ENCODE measurements at regions not wholly inside any gene's neighbourhood (a gene's known extent, or its start where the extent isn't known, plus 50 kb on each side); places are given as distances from the start of the nearest gene placed in this dataset.

- Histone ChIP-seq H3K27me3 (no peaks in the 10 kb centered on the region), H3K27ac (no peak overlapping the region), H3K4me1 (no peaks in the 10 kb centered on the region), H3K36me3 (no peaks in the 10 kb centered on the region), H3K4me3 (no peak overlapping the region), H3K9me3 (no peaks in the 10 kb centered on the region)
- ATAC-seq (no peak), DNase-seq (no peak), FAIRE-seq (no peak)
- intact Hi-C loops (cut with DNase I), result no loop called here
- no peak for TF ChIP-seq CTCF (IDR thresholded peaks at IDR 0.05)
Measured at GRCh38 chr14:86639666-86640065, 1109.7 kb downstream of the FLRT2 start.

DNA sequence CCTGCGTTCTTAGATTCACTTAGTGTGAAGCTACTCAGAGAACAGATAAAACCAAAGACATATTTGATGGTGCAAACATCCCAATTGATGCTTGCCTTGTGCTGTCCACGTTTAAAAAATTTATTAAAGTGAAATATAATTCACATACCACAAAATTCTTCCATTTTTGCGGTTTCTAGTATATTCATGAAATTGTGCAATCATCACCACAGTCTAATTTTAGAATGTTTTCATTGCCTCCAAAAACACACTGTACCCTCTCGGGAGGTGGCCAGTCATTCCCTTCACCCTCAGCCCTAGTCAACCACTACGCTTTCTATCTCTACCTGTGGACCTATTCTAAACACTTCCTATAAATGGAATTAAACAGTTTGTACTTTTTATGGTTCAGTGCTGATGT lies 1109.2 kb downstream of the FLRT2 start:
- intact Hi-C loops (cut with DNase I), result no loop called here
- Histone ChIP-seq H3K4me3 (no peak overlapping the region), H3K9me3 (no peaks in the 10 kb centered on the region), H3K27ac (no peak overlapping the region), H3K36me3 (no peaks in the 10 kb centered on the region), H3K27me3 (no peaks in the 10 kb centered on the region), H3K4me1 (no peaks in the 10 kb centered on the region)
- TF ChIP-seq CTCF (IDR thresholded peaks at IDR 0.05), result no peak
- DNase-seq (no peak), ATAC-seq (no peak), FAIRE-seq (no peak)
- 85 to 91% methylated on average over 5 of the region's 5 CpGs for WGBS, 2 donors

DNA sequence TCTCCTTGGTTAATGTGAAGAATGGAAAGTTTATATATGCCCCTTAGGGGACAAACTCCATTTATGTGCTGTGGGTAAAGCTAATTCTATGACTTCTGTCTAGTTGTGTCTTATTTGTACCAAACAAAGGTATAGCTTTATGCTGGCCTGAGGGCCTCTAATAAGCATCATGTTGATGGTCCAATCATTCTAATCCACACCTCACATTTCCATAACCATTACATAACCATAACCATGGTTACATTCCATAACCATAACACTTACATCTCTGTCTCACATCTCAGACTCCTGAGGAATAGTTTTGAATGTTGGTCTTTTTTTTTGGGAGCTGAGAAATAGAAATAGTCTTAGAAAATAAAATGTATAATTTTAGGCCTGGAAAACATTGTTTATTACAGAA lies 1097.1 kb downstream of the FLRT2 start:
- DNase-seq (no peak), FAIRE-seq (no peak), ATAC-seq (no peak)
- no peak overlapping the region for H3K4me3 ChIP-seq
- intact Hi-C loops (cut with DNase I), result no loop called here
- H3K27ac ChIP-seq, result no peak overlapping the region
- no peak for TF ChIP-seq CTCF (IDR thresholded peaks at IDR 0.05)
- no peaks in the 10 kb centered on the region for H3K36me3 ChIP-seq
- H3K27me3 ChIP-seq, result no peaks in the 10 kb centered on the region
- no peaks in the 10 kb centered on the region for H3K9me3 ChIP-seq
- H3K4me1 ChIP-seq, result no peaks in the 10 kb centered on the region

DNA sequence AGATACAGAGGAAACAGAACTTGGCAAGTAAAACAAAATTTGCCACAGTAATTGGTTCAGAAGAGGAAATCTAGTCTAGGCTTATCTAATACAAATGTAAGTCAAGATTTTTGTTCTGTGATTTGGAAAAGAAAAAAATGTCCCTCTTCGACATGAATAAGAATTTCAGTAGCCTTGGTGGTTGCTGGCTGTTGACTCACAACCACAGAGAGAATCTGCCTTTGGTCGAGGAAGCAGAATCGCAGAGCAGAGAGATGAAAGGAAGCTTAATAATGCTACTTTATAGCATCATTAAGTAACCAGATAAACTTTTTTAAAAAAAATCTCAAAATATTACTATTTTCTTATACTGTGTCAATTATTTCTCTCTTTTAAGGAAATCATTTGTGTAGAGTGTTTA lies 1096.6 kb downstream of the FLRT2 start:
- H3K4me3 ChIP-seq, result no peak overlapping the region
- H3K27ac ChIP-seq, result no peak overlapping the region
- H3K36me3 ChIP-seq, result no peaks in the 10 kb centered on the region
- H3K27me3 ChIP-seq, result no peaks in the 10 kb centered on the region
- no peak for FAIRE-seq
- no peaks in the 10 kb centered on the region for H3K9me3 ChIP-seq
- no peaks in the 10 kb centered on the region for H3K4me1 ChIP-seq
- no peak for TF ChIP-seq CTCF (IDR thresholded peaks at IDR 0.05)
- no peak for DNase-seq
- intact Hi-C loops (cut with DNase I), result no loop called here
- ATAC-seq, result no peak
- 82 to 85% methylated on average over 3 of the region's 3 CpGs for WGBS, 2 donors

- Histone ChIP-seq H3K4me3 (no peak overlapping the region), H3K27me3 (no peaks in the 10 kb centered on the region), H3K9me3 (no peaks in the 10 kb centered on the region), H3K27ac (no peak overlapping the region), H3K36me3 (no peaks in the 10 kb centered on the region), H3K4me1 (no peaks in the 10 kb centered on the region)
- intact Hi-C loops (cut with DNase I), result no loop called here
- no peak for DNase-seq
- FAIRE-seq, result no peak
- no peak for ATAC-seq
- TF ChIP-seq CTCF (IDR thresholded peaks at IDR 0.05), result no peak
Measured at GRCh38 chr14:86625637-86626036, 1095.7 kb downstream of the FLRT2 start.
